ENCODE measurements at regions not wholly inside any gene's neighbourhood (a gene's known extent, or its start where the extent isn't known, plus 50 kb on each side); places are given as distances from the start of the nearest gene placed in this dataset.
"Not testable (repeated sequence)": the region's sequence is repeated elsewhere in the genome, so short reads cannot be mapped to it uniquely, and the experiment has no call there.

GRCh38 chrX:118246961-118247360 is 98.9 kb upstream of the WDR44 start:
- TF ChIP-seq CHD2 (IDR thresholded peaks at IDR 0.05; ENCODE audit: low read length); TAF1 (IDR thresholded peaks at IDR 0.05; ENCODE audit: low read depth, low read length): not testable (repeated sequence)

Measured in H1 (cell line).